ENCODE measurements at regions not wholly inside any gene's neighbourhood (a gene's known extent, or its start where the extent isn't known, plus 50 kb on each side); places are given as distances from the start of the nearest gene placed in this dataset.

GRCh38 chr6:97842521-97842920, 559.5 kb upstream of the MMS22L start:
- DNase-seq (ENCODE audit: low read depth) = no peak
- no peak overlapping the region for H3K4me3 ChIP-seq (ENCODE audit: low read depth, low read length)
- TF ChIP-seq, protein P1, sequence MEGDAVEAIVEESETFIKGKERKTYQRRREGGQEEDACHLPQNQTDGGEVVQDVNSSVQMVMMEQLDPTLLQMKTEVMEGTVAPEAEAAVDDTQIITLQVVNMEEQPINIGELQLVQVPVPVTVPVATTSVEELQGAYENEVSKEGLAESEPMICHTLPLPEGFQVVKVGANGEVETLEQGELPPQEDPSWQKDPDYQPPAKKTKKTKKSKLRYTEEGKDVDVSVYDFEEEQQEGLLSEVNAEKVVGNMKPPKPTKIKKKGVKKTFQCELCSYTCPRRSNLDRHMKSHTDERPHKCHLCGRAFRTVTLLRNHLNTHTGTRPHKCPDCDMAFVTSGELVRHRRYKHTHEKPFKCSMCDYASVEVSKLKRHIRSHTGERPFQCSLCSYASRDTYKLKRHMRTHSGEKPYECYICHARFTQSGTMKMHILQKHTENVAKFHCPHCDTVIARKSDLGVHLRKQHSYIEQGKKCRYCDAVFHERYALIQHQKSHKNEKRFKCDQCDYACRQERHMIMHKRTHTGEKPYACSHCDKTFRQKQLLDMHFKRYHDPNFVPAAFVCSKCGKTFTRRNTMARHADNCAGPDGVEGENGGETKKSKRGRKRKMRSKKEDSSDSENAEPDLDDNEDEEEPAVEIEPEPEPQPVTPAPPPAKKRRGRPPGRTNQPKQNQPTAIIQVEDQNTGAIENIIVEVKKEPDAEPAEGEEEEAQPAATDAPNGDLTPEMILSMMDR (IDR thresholded peaks at IDR 0.05; ENCODE audit: control insufficient read depth, extremely low read depth, insufficient read depth) = no peak

GRCh38 chr6:97849390-97849789, 566.4 kb upstream of the MMS22L start:
- DNase-seq (ENCODE audit: low read depth) = no peak
- TF ChIP-seq, protein P1 (IDR thresholded peaks at IDR 0.05; ENCODE audit: control insufficient read depth, extremely low read depth, insufficient read depth) = no peak
- no peak overlapping the region for H3K4me3 ChIP-seq (ENCODE audit: low read depth, low read length)

- no peak overlapping the region for H3K4me3 ChIP-seq (ENCODE audit: low read depth, low read length)
- no peak for DNase-seq (ENCODE audit: low read depth)
- TF ChIP-seq, protein P1 (IDR thresholded peaks at IDR 0.05; ENCODE audit: control insufficient read depth, extremely low read depth, insufficient read depth) = no peak
These were observed 567.6 kb upstream of the MMS22L start for GRCh38 chr6:97850458-97851212.

DNA sequence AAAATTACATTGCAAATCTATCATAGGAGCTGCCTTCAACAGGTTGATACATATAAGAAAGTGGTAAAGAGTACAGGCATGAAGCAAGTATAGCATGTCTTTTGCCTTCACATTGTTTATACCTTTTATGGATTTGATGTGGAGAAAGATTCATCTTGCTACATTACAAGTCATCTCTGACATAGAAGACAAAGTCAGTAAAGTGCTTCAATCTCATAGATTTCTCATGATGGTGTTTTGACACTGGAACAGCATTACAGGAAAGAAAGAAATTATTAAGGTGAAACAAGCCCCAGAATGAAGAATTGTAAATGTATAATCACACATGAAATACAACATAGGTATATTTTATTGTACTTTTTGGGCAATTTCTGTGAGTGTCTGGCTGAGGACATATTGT, 580.7 kb upstream of the MMS22L start:
- H3K4me3 ChIP-seq (ENCODE audit: low read depth, low read length) = no peak overlapping the region
- TF ChIP-seq, protein P1 (IDR thresholded peaks at IDR 0.05; ENCODE audit: control insufficient read depth, extremely low read depth, insufficient read depth) = no peak

DNA sequence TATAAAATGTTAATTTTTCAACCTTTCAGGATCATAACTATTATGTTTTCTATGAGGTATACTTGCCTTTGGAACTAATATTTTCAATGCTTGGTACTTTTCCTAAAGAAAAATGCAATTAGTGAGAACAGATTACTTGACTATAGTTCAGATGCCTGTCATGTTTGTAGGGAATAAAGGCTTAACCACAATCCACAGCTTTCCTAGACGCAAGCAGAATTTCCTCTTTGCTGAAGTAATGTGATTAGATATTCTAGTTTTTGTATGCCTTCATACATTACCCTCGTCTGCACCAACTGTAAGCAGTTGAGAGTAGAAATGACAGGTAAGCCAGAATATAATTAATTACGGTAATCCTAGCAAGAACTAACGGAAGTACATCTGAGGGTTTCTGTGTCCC, 581.4 kb upstream of the MMS22L start:
- no peak for DNase-seq (ENCODE audit: low read depth)
- TF ChIP-seq, protein P1 (IDR thresholded peaks at IDR 0.05; ENCODE audit: control insufficient read depth, extremely low read depth, insufficient read depth) = no peak
- H3K4me3 ChIP-seq (ENCODE audit: low read depth, low read length) = no peak overlapping the region

More for the DNA sequence above, 580.7 kb upstream of the MMS22L start:
- DNase-seq (ENCODE audit: low read depth) = no peak

GRCh38 chr6:97864826-97865225, 581.8 kb upstream of the MMS22L start:
- no peak for DNase-seq (ENCODE audit: low read depth)
- TF ChIP-seq, protein P1 (IDR thresholded peaks at IDR 0.05; ENCODE audit: control insufficient read depth, extremely low read depth, insufficient read depth) = no peak
- no peak overlapping the region for H3K4me3 ChIP-seq (ENCODE audit: low read depth, low read length)

DNA sequence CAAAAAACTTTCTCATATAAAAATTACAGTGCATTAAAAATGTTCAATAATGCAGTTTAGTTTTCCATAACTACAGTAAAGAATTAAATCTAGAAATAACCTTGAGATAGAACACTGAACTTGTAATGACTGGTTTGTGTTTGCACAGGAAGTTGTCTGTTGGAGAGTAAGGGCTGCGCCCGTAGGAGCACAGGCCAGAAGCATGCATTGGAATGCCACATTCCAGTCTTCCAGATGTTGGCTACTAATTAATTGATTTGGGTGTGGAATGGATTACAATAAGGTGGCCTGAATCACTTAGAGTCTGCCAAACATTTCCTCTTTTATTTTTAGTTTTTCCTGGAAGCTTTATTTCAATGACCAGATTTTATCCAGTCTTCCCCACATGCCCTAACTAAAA, 582.6 kb upstream of the MMS22L start:
- no peak for DNase-seq (ENCODE audit: low read depth)
- TF ChIP-seq, protein P1 (IDR thresholded peaks at IDR 0.05; ENCODE audit: control insufficient read depth, extremely low read depth, insufficient read depth) = no peak
- H3K4me3 ChIP-seq (ENCODE audit: low read depth, low read length) = no peak overlapping the region
